ENCODE measurements at regions not wholly inside any gene's neighbourhood (a gene's known extent, or its start where the extent isn't known, plus 50 kb on each side); places are given as distances from the start of the nearest gene placed in this dataset.

- TF ChIP-seq CTCF (IDR thresholded peaks at IDR 0.05) (no peak), POLR2A (IDR thresholded peaks at IDR 0.05) (no peak)
These were observed 86.2 kb downstream of the SLC25A15 start for GRCh38 chr13:40875583-40875982.
